ENCODE measurements at regions not wholly inside any gene's neighbourhood (a gene's known extent, or its start where the extent isn't known, plus 50 kb on each side); places are given as distances from the start of the nearest gene placed in this dataset.

- ATAC-seq (no peak), DNase-seq (no peak)
- Histone ChIP-seq H3K4me3 (ENCODE audit: low read length) (no peak overlapping the region), H3K27me3 (ENCODE audit: control insufficient read depth, insufficient read depth, low read length) (no peaks in the 10 kb centered on the region), H3K36me3 (ENCODE audit: control insufficient read depth, insufficient read depth, low read length) (no peaks in the 10 kb centered on the region), H3K9me3 (ENCODE audit: control insufficient read depth, insufficient read depth, low read length) (no peaks in the 10 kb centered on the region), H3K4me1 (ENCODE audit: control insufficient read depth, insufficient read depth, low read length) (no peaks in the 10 kb centered on the region), H3K27ac (ENCODE audit: low read length) (no peak overlapping the region)
- TF ChIP-seq CTCF (IDR thresholded peaks at IDR 0.05): no peak
- 92% methylated on average over 8 of the region's 8 CpGs for WGBS (ENCODE audit: insufficient coverage)
- intact Hi-C loops (cut with micrococcal nuclease): no loop called here
- Mint-ChIP-seq H3K36me3 (no peaks in the 10 kb centered on the region), H3K27me3 (ENCODE audit: low read depth in 2 of 2) (peaks cover 16 to 35% of the 10 kb centered on the region in 2 donors), H3K4me3 (no peak overlapping the region), H3K9me3 (no peaks in the 10 kb centered on the region), H3K4me1 (no peaks in the 10 kb centered on the region), H3K27ac (no peak overlapping the region)
Measured at GRCh38 chr7:22555476-22555875, 55.5 kb upstream of the STEAP1B start.

DNA sequence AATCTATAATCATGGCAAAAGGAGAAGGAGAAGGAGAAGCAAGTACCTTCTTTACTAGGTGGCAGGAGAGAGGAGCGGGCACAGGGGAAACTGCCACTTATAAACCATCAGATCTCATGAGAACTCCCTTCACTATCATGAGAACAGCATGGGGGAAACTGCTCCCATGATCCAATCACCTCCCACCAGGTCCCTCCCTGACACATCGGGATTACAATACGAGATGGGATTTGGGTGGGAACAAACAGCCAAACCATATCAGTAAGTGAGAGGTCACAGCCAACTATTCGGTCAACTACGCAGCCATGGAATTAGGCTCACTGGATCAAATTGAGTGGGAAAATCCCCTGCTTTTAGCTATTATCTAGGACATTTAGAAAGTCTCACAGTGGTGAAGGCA, 54.2 kb upstream of the STEAP1B start:
- Mint-ChIP-seq H3K27me3 (ENCODE audit: low read depth in 2 of 2) (peaks cover 27 to 43% of the 10 kb centered on the region in 2 donors), H3K36me3 (no peaks in the 10 kb centered on the region), H3K9me3 (no peaks in the 10 kb centered on the region), H3K4me3 (no peak overlapping the region), H3K4me1 (peaks cover 6 to 11% of the 10 kb centered on the region in 2 donors), H3K27ac (no peak overlapping the region)
- Histone ChIP-seq H3K9me3 (ENCODE audit: control insufficient read depth, insufficient read depth, low read length) (no peaks in the 10 kb centered on the region), H3K27me3 (ENCODE audit: control insufficient read depth, insufficient read depth, low read length) (peaks cover 10% of the 10 kb centered on the region), H3K4me1 (ENCODE audit: control insufficient read depth, insufficient read depth, low read length) (peaks cover 9% of the 10 kb centered on the region), H3K27ac (ENCODE audit: low read length) (no peak overlapping the region), H3K36me3 (ENCODE audit: control insufficient read depth, insufficient read depth, low read length) (no peaks in the 10 kb centered on the region), H3K4me3 (ENCODE audit: low read length) (no peak overlapping the region)
- intact Hi-C loops (cut with micrococcal nuclease): no loop called here
- WGBS (ENCODE audit: insufficient coverage): 89% methylated on average over 5 of the region's 5 CpGs
- ATAC-seq (no peak), DNase-seq (no peak)
- no peak for TF ChIP-seq CTCF (IDR thresholded peaks at IDR 0.05)

GRCh38 chr7:22551768-22552513, 52.0 kb upstream of the STEAP1B start:
- TF ChIP-seq CTCF (IDR thresholded peaks at IDR 0.05): no peak
- Mint-ChIP-seq H3K27me3 (ENCODE audit: low read depth in 2 of 2) (peaks cover 36 to 51% of the 10 kb centered on the region in 2 donors), H3K27ac (no peak overlapping the region), H3K9me3 (no peaks in the 10 kb centered on the region), H3K4me1 (peaks cover 6 to 12% of the 10 kb centered on the region in 2 donors), H3K36me3 (no peaks in the 10 kb centered on the region), H3K4me3 (no peak overlapping the region)
- intact Hi-C loops (cut with micrococcal nuclease): no loop called here
- Histone ChIP-seq H3K4me3 (ENCODE audit: low read length) (no peak overlapping the region), H3K4me1 (ENCODE audit: control insufficient read depth, insufficient read depth, low read length) (peaks cover 9% of the 10 kb centered on the region), H3K9me3 (ENCODE audit: control insufficient read depth, insufficient read depth, low read length) (no peaks in the 10 kb centered on the region), H3K27ac (ENCODE audit: low read length) (no peak overlapping the region), H3K36me3 (ENCODE audit: control insufficient read depth, insufficient read depth, low read length) (no peaks in the 10 kb centered on the region), H3K27me3 (ENCODE audit: control insufficient read depth, insufficient read depth, low read length) (peaks cover 18% of the 10 kb centered on the region)
- no peak for ATAC-seq
- WGBS (ENCODE audit: insufficient coverage): 75% methylated on average over 8 of the region's 8 CpGs
- no peak for DNase-seq
